Upper lobe of left lung (tissue), 4 donors: ENCODE measurements at regions not wholly inside any gene's neighbourhood (a gene's known extent, or its start where the extent isn't known, plus 50 kb on each side); places are given as distances from the start of the nearest gene placed in this dataset.

Experiments used
- POLR2A ChIP-seq, 4 donors: fragments of 450-650 bp; IDR thresholded peaks; one replicate each; pipeline ENCODE4 v1.5.1; 2016 to 2017; ENCODE audit warnings: antibody characterized with exemption in 4 of 4, mild to moderate bottlenecking in 2 of 4
- TF ChIP-seq, protein P1 (sequence below), 6 experiments: fragments of 450-650 bp in 4 of 6; fragments of 200-600 bp in 2 of 6; sonication (generic) in 2 of 6; IDR thresholded peaks; one replicate each; pipeline ENCODE4 v1.5.1; 2016 to 2019; ENCODE audit warnings: antibody characterized with exemption in 6 of 6

DNA sequence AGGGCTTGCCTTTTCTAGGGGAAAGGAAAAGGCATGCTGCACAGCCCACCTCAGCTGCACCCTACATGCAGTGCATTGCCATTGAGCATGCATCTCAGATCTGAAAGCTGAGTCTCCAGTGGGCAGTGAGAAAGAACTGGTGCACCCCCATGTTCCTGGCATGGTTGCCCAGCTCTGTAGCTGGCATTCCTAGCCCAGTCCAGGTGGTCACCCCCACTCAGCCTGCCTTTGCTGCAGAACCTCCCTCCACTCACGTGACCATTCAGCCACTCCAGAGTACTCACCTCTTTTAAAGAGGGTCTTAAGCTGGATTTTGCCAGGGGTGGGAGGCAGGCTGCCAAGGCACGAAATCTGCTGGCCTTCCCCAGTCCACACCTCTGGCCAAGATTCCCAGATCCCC lies 208.6 kb upstream of the TOPAZ1 start:
- TF ChIP-seq, protein P1, sequence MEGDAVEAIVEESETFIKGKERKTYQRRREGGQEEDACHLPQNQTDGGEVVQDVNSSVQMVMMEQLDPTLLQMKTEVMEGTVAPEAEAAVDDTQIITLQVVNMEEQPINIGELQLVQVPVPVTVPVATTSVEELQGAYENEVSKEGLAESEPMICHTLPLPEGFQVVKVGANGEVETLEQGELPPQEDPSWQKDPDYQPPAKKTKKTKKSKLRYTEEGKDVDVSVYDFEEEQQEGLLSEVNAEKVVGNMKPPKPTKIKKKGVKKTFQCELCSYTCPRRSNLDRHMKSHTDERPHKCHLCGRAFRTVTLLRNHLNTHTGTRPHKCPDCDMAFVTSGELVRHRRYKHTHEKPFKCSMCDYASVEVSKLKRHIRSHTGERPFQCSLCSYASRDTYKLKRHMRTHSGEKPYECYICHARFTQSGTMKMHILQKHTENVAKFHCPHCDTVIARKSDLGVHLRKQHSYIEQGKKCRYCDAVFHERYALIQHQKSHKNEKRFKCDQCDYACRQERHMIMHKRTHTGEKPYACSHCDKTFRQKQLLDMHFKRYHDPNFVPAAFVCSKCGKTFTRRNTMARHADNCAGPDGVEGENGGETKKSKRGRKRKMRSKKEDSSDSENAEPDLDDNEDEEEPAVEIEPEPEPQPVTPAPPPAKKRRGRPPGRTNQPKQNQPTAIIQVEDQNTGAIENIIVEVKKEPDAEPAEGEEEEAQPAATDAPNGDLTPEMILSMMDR (IDR thresholded peaks at IDR 0.05), result no peak
- no peak for TF ChIP-seq POLR2A (IDR thresholded peaks at IDR 0.05)
